LNCAP (cell line): ENCODE measurements at regions not wholly inside any gene's neighbourhood (a gene's known extent, or its start where the extent isn't known, plus 50 kb on each side); places are given as distances from the start of the nearest gene placed in this dataset.

ENCODE experiments used
- TF ChIP-seq, protein P1 (sequence below): fragments of 450-650 bp; IDR thresholded peaks from 2 replicates; pipeline ENCODE4 v1.5.1; 2017; ENCODE audit warnings: mild to moderate bottlenecking

DNA sequence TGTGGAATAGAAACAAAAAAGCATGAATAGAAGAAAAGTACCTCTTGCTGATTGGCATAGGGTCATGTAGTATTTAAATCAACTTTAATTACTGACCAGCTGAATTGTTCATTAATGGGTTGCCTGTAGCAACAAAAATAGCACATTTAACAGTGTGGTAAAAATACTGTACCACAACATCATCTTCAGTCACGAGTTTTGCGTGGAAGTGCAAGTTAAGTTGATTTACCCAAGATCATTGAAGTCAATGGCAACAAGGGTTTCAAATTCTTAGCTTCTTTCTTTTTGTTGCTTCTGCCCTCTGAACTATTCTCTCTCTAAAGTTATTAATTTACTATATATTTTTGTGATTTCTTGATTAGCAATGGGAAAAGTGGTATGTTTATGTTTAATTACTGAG is 526.6 kb downstream of the C4orf33 start:
- TF ChIP-seq, protein P1, sequence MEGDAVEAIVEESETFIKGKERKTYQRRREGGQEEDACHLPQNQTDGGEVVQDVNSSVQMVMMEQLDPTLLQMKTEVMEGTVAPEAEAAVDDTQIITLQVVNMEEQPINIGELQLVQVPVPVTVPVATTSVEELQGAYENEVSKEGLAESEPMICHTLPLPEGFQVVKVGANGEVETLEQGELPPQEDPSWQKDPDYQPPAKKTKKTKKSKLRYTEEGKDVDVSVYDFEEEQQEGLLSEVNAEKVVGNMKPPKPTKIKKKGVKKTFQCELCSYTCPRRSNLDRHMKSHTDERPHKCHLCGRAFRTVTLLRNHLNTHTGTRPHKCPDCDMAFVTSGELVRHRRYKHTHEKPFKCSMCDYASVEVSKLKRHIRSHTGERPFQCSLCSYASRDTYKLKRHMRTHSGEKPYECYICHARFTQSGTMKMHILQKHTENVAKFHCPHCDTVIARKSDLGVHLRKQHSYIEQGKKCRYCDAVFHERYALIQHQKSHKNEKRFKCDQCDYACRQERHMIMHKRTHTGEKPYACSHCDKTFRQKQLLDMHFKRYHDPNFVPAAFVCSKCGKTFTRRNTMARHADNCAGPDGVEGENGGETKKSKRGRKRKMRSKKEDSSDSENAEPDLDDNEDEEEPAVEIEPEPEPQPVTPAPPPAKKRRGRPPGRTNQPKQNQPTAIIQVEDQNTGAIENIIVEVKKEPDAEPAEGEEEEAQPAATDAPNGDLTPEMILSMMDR = no peak

DNA sequence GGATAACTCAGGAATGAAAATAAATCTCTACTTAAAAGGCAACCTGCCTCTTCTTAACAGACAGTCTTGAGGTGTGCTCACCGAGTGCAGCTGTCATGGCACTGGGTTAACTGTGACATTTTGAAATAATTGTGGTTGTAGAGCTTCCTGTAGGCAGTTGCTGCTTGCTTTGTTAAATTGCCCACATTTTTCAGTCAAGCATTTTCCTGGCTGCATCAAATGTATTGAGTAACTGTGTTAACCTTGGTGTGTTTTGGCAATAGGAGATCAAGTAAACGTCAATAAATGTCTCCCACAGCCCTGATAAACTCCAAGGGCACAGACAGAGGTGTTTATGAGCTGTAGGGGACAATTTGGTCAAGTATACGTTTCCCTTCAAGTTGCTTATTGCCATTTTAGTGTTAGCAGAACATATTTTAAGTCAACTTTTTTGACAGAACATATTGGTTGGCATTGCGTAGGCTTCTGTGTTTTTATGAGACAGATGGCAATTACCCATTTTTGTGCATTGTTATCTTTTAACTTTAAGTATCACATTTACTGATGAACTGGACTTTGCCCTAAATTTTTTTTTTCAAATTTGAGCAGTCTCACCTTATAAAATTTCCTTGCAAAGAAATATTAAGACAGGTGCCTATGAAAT is 527.4 kb downstream of the C4orf33 start:
- TF ChIP-seq, protein P1 = no peak

DNA sequence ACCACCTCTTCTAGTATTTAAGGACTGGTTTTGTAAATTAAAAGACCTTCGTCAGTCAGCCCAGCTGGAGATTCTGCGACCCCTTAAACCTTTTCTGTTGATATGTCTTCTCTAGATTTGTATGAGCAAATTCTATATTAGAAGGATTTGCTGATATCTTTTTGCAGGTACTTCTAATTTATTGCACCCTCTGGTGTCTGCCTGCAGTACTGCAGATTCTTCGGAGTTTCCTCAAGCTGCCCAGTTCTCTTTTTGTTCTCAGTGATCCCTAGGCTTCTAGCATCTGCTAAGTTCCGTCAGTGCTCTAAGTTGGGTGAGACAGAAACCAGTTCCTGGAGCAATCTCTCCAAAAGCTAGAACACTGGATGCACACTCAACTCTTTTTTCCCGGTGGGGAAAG is 545.2 kb downstream of the C4orf33 start:
- TF ChIP-seq, protein P1 = peak; percentile 82

DNA sequence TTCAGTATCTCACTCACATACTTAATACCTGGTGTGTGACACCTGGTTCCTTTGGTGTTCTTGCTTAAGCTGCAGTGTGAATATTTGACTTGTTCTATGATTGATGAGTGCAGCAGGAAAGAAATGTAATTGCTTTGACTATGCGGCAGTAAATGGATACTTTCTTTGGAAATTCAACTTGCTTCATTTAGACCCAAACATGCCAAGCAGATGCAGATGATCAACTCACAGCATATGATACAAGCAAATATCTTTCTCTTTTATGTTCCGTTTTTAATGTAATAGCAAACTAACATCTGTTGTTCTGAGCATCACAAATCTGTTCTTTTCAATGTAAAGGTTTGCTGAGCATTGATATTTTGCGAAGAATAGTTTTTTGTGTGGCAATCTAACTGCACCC is 549.5 kb downstream of the C4orf33 start:
- TF ChIP-seq, protein P1 = no peak

DNA sequence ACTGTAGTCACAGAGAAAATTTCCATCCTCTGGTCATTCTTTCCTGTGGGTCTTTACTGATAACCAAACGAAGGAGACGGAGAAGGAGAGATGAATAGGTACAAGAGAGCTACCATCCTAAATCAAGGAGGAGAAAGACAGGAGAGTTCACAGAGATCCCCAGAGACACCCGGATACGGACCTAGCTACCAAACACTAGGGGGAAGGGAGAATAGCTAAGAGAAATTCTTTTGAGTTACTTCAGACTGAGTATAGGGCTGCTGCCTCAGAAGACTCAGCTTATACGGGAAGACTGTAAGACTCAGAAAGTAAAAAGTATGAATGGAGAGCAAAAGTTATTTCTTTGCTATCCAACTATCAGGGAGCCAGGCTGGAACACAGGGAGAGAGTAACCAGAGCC is 572.1 kb downstream of the C4orf33 start:
- TF ChIP-seq, protein P1 = no peak

DNA sequence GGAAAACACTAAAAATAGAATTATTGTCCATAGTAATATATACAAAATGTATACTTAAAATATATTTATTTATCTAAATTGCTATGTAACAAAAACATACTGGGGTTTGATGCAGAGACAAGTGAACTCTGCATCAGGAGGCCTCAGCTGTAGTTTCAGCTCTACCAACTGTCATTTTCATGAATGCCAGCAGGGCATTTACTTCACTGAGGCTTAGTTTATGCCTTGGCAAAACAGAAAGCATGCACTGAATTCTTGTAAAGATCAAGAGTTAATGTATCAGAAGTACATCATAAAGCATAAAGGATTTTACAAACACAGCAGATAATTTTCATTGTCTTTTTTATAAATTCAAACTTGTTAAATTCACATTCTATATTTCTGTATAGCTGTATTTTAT is 577.0 kb downstream of the C4orf33 start:
- TF ChIP-seq, protein P1 = no peak

DNA sequence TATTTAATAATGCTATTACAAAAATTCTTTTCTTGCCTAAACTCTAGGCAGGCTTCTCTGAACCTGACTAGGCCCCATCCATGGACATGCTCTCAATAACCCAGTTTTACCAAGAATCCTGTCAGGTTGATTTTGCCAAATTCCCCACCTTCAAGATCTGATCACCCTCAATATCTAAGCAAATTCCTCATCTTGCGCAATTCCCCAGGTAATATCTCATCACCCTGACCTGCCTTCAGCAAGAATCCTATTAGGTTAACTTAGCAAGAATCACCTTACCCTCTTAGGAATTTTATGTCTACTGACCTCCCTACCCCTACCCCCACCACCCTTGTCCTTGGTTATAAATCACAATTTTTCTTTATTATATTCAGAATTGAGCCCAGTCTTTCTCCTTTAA is 579.1 kb downstream of the C4orf33 start:
- TF ChIP-seq, protein P1 = no peak

DNA sequence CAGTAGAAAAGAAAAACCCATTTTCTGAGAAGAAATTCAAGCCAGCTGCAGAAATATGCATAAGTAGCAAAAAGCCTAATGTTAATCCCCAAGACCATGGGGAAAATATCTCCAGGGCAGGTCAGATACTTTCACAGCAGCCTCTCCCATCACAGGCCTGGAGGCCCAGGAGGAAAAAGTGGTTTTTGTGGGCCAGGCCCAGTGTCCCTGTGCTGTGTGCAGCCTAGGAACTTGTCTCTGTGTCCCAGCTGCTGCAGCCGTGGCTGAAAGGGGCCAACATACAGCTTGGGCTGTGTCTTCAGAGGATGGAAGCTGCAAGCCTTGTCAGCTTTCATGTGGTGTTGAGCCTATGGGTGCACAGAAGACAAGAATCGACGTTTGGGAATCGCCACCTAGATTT is 581.0 kb downstream of the C4orf33 start:
- TF ChIP-seq, protein P1 = no peak
